IMR-90 (cell line): ENCODE measurements at regions not wholly inside any gene's neighbourhood (a gene's known extent, or its start where the extent isn't known, plus 50 kb on each side); places are given as distances from the start of the nearest gene placed in this dataset.

Experiments
- ATAC-seq: fragments of 200-7000 bp; cut with Tn5 transposase; 2 replicates; pipeline ENCODE4 v1.9.1; 2020; ENCODE audit warnings: low read depth, mild to moderate bottlenecking, moderate library complexity
- BruUV-seq: library from RNA; stranded (reverse); fragments of 400-500 nt; replicated peaks from 2 replicates; lab custom pipeline; 2021; lab: Mats Ljungman, UMichigan
- CTCF ChIA-PET: fragments of 300-600 bp; formaldehyde crosslinking; extraction: SDS; loops from one replicate; lab custom pipeline; 2021; ENCODE audit warnings: antibody characterized with exemption; lab: Yijun Ruan, JAX
- POLR2A ChIA-PET: fragments of 300-600 bp; sonication (Branson Sonifier 250); formaldehyde crosslinking; loops from one replicate; lab custom pipeline; 2022; ENCODE audit warnings: antibody characterized with exemption; ENCODE audit not compliant: unreplicated experiment; lab: Charles Lee
- DNase-seq: peaks from one replicate; pipeline ENCODE4 v3.0.0; 2013
- H2AFZ ChIP-seq: replicated peaks from 2 replicates; pipeline ENCODE3; 2013; ENCODE audit warnings: low read length, mild to moderate bottlenecking; ENCODE audit not compliant: poor library complexity
- H2AK5ac ChIP-seq: 2 replicates; pipeline ENCODE4 v1.6.1; 2013; ENCODE audit warnings: low read depth, low read length, inconsistent platforms
- H2AK9ac ChIP-seq: replicated peaks from 2 replicates; pipeline ENCODE3; 2013; ENCODE audit warnings: mild to moderate bottlenecking, low read depth, low read length, moderate library complexity; ENCODE audit not compliant: poor library complexity
- H2BK120ac ChIP-seq: 2 replicates; pipeline ENCODE4 v1.6.1; 2013; ENCODE audit warnings: low read depth, low read length, inconsistent platforms
- H2BK15ac ChIP-seq: 3 replicates; pipeline ENCODE4 v1.6.1; 2013; ENCODE audit warnings: low read depth, low read length, inconsistent platforms
- H2BK20ac ChIP-seq: 2 replicates; pipeline ENCODE4 v1.6.1; 2013; ENCODE audit warnings: low read depth, mild to moderate bottlenecking, inconsistent platforms, low read length, moderate library complexity
- H2BK5ac ChIP-seq: 2 replicates; pipeline ENCODE4 v1.6.1; 2013; ENCODE audit warnings: mild to moderate bottlenecking, low read depth, low read length, inconsistent platforms; ENCODE audit not compliant: poor library complexity, severe bottlenecking
- H3K14ac ChIP-seq: replicated peaks from 2 replicates; pipeline ENCODE4 v1.6.1; 2013; ENCODE audit warnings: low read depth, low read length, inconsistent platforms
- H3K18ac ChIP-seq: 2 replicates; pipeline ENCODE4 v1.6.1; 2013; ENCODE audit warnings: low read depth, low read length, control low read depth
- H3K23ac ChIP-seq: 2 replicates; pipeline ENCODE4 v1.6.1; 2013; ENCODE audit warnings: low read depth, low read length, inconsistent platforms
- H3K27ac ChIP-seq: 2 replicates; pipeline ENCODE4 v1.5.1; 2013; ENCODE audit warnings: mild to moderate bottlenecking, control low read depth, low read length; ENCODE audit not compliant: insufficient read depth
- H3K27me3 ChIP-seq: 2 replicates; pipeline ENCODE4 v1.6.1; 2013; ENCODE audit warnings: low read length; ENCODE audit not compliant: control insufficient read depth, insufficient read depth
- H3K36me3 ChIP-seq: 2 replicates; pipeline ENCODE4 v1.6.1; 2013; ENCODE audit warnings: low read length, mixed read lengths; ENCODE audit not compliant: control insufficient read depth, insufficient read depth
- H3K4ac ChIP-seq: 2 replicates; pipeline ENCODE4 v1.6.1; 2013; ENCODE audit warnings: low read depth, low read length, inconsistent platforms
- H3K4me1 ChIP-seq: 2 replicates; pipeline ENCODE4 v1.6.1; 2013; ENCODE audit warnings: low read length, mixed read lengths; ENCODE audit not compliant: control insufficient read depth, insufficient read depth
- H3K4me2 ChIP-seq: 2 replicates; pipeline ENCODE4 v1.6.1; 2013; ENCODE audit warnings: low read depth, mild to moderate bottlenecking, control low read depth, low read length, moderate library complexity
- H3K4me3 ChIP-seq: 2 replicates; pipeline ENCODE4 v1.5.1; 2013; ENCODE audit warnings: low read depth, mild to moderate bottlenecking, control low read depth, low read length, moderate library complexity; ENCODE audit not compliant: insufficient read depth
- H3K56ac ChIP-seq: 2 replicates; pipeline ENCODE4 v1.6.1; 2013; ENCODE audit warnings: low read length, inconsistent platforms; ENCODE audit not compliant: insufficient read depth; ENCODE audit errors: extremely low read depth
- H3K79me1 ChIP-seq, 2 experiments: 2 replicates each; pipeline ENCODE4 v1.6.1; 2013; ENCODE audit warnings: low read length in 2 of 2, inconsistent platforms in 1 of 2, low read depth in 1 of 2
- H3K9ac ChIP-seq: 2 replicates; pipeline ENCODE4 v1.6.1; 2013; ENCODE audit warnings: low read depth, low read length, control low read depth
- H3K9me1 ChIP-seq: 2 replicates; pipeline ENCODE4 v1.6.1; 2013; ENCODE audit warnings: low read length, inconsistent platforms; ENCODE audit not compliant: insufficient read depth
- H3K9me3 ChIP-seq: 2 replicates; pipeline ENCODE4 v1.6.1; 2013; ENCODE audit warnings: low read length; ENCODE audit not compliant: control insufficient read depth, insufficient read depth
- H4K20me1 ChIP-seq: 2 replicates; pipeline ENCODE4 v1.6.1; 2013; ENCODE audit warnings: low read length, inconsistent platforms; ENCODE audit not compliant: insufficient read depth
- H4K5ac ChIP-seq: 2 replicates; pipeline ENCODE4 v1.6.1; 2013; ENCODE audit warnings: mild to moderate bottlenecking, low read depth, low read length, control low read depth
- H4K8ac ChIP-seq, 2 experiments: 2 replicates each; pipeline ENCODE4 v1.6.1; 2013; ENCODE audit warnings: low read depth in 2 of 2, low read length in 2 of 2, control low read depth in 1 of 2, inconsistent platforms in 1 of 2
- H4K91ac ChIP-seq: 2 replicates; pipeline ENCODE4 v1.6.1; 2013; ENCODE audit warnings: low read depth, low read length, inconsistent platforms; ENCODE audit not compliant: insufficient read depth
- BHLHE40 ChIP-seq: fragments of 150-350 bp; IDR thresholded peaks from 2 replicates; pipeline ENCODE4 v1.6.1; 2016; ENCODE audit warnings: mild to moderate bottlenecking, low read depth, low read length
- CEBPB ChIP-seq: IDR thresholded peaks from 2 replicates; pipeline ENCODE4 v1.6.1; 2012; ENCODE audit warnings: low read depth, low read length, improper control_type of control experiment
- CHD1 ChIP-seq: IDR thresholded peaks from 2 replicates; pipeline ENCODE4 v1.6.1; 2012; ENCODE audit warnings: low read depth, low read length, improper control_type of control experiment
- FOS ChIP-seq: fragments of 150-350 bp; IDR thresholded peaks from 2 replicates; pipeline ENCODE4 v1.6.1; 2016; ENCODE audit warnings: low read depth, low read length
- MAFK ChIP-seq: IDR thresholded peaks from 2 replicates; pipeline ENCODE4 v1.6.1; 2012; ENCODE audit warnings: low read depth, low read length, improper control_type of control experiment
- MAZ ChIP-seq: IDR thresholded peaks from 2 replicates; pipeline ENCODE4 v1.6.1; 2012; ENCODE audit warnings: low read depth, mild to moderate bottlenecking, low read length, improper control_type of control experiment, moderate library complexity, borderline replicate concordance
- MXI1 ChIP-seq: IDR thresholded peaks from 2 replicates; pipeline ENCODE4 v1.6.1; 2012; ENCODE audit warnings: low read depth, mild to moderate bottlenecking, low read length, moderate library complexity, borderline replicate concordance
- NFE2L2 ChIP-seq: fragments of 150-350 bp; IDR thresholded peaks from 2 replicates; pipeline ENCODE4 v1.6.1; 2016; ENCODE audit warnings: low read depth, mild to moderate bottlenecking, low read length
- POLR2A ChIP-seq: IDR thresholded peaks from 2 replicates; pipeline ENCODE4 v1.6.1; 2012; ENCODE audit warnings: mild to moderate bottlenecking, low read depth, low read length
- RAD21 ChIP-seq: IDR thresholded peaks from 2 replicates; pipeline ENCODE4 v1.6.1; 2012; ENCODE audit warnings: low read length, improper control_type of control experiment
- RCOR1 ChIP-seq: IDR thresholded peaks from 2 replicates; pipeline ENCODE4 v1.6.1; 2012; ENCODE audit warnings: mild to moderate bottlenecking, low read length, improper control_type of control experiment; ENCODE audit not compliant: insufficient replicate concordance
- RFX5 ChIP-seq: IDR thresholded peaks from 2 replicates; pipeline ENCODE4 v1.8.0; 2012; ENCODE audit warnings: low read depth, mild to moderate bottlenecking, low read length, moderate library complexity
- SMC3 ChIP-seq: fragments of 150-350 bp; IDR thresholded peaks from 2 replicates; pipeline ENCODE4 v1.6.1; 2016; ENCODE audit warnings: low read depth, mild to moderate bottlenecking, antibody characterized with exemption, low read length, moderate library complexity
- USF2 ChIP-seq: fragments of 150-350 bp; IDR thresholded peaks from 2 replicates; pipeline ENCODE4 v1.6.1; 2017; ENCODE audit warnings: mild to moderate bottlenecking, antibody characterized with exemption, low read length, low read depth
- WGBS, 2 experiments: methylation state at CpG; one replicate each; pipeline versions ENCODE4 v1.1.5 to v1.1.7; 2013; ENCODE audit warnings: missing lambda C conversion rate in 2 of 2; ENCODE audit not compliant: insufficient read length in 1 of 2; ENCODE audit errors: extremely low coverage in 2 of 2; 5-methylcytosine and 5-hydroxymethylcytosine counted together
- dilution Hi-C: fragments of 300-500 bp; cut with HindIII; formaldehyde crosslinking; loops from one replicate; pipeline ENCODE4 v1.14.3; 2018; ENCODE audit warnings: low sequenced_read_pairs; ENCODE audit not compliant: unreplicated experiment
- in situ Hi-C: fragments of 300-500 bp; cut with MboI; formaldehyde crosslinking; loops from 3 replicates; pipeline ENCODE4 v1.14.3; 2019; ENCODE audit warnings: low sequenced_read_pairs, inconsistent platforms, mixed read lengths
- intact Hi-C: fragments of 100-400 bp; cut with micrococcal nuclease; formaldehyde crosslinking; loops from 2 replicates; pipeline ENCODE4 v1.10.0; 2022
- TF ChIP-seq, protein P1 (sequence below): conservative IDR thresholded peaks from 2 replicates; pipeline ENCODE4 v1.5.1; 2012; ENCODE audit warnings: mild to moderate bottlenecking, low read depth, low read length, improper control_type of control experiment
- TF ChIP-seq, protein P2 (sequence below): fragments of 150-350 bp; IDR thresholded peaks from 2 replicates; pipeline ENCODE4 v1.6.1; 2016; ENCODE audit warnings: low read depth, mild to moderate bottlenecking, low read length, moderate library complexity, borderline replicate concordance

DNA sequence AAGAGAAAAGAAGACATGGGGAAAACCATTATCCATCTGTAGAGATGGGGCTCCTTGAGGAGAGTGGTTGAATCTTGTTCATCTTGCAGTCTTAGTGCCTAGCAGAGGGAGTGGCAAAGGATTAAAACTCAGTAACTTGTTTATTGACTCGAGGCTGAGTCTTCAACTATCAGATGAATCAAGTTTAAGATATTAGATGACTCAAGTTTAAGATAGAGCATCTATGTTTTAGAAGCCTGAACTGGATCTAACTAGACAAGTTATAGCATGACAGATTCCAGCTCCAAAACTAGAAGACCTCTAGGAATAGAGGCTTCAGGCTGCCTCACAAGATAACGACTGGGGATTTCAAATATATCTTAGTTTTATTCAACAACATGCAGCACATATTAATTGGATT is 2277.2 kb upstream of the WWC1 start:
- Histone ChIP-seq H3K4me3 (no peak overlapping the region), H2BK5ac (no peak overlapping the region)
- dilution Hi-C loops: no loop called here

More for the DNA sequence above, 2277.2 kb upstream of the WWC1 start:
- POLR2A ChIA-PET: no interaction called here
- Histone ChIP-seq H3K27me3 (no peaks in the 10 kb centered on the region), H3K14ac (no peak overlapping the region), H3K4ac (no peak overlapping the region), H2BK120ac (no peak overlapping the region), H4K8ac (no peak overlapping the region), H2AK9ac (no peak overlapping the region), H2AK5ac (no peak overlapping the region), H2BK20ac (no peak overlapping the region), H4K5ac (no peak overlapping the region), H2AFZ (no peak overlapping the region), H3K9me1 (no peaks in the 10 kb centered on the region), H3K79me1 (no peaks in the 10 kb centered on the region), H3K18ac (no peak overlapping the region), H3K27ac (no peak overlapping the region), H3K4me2 (no peak overlapping the region), H3K9me3 (peaks cover 2% of the 10 kb centered on the region), H3K4me1 (no peaks in the 10 kb centered on the region), H2BK15ac (no peak overlapping the region), H4K91ac (no peak overlapping the region), H3K9ac (no peak overlapping the region), H3K23ac (no peak overlapping the region), H3K36me3 (no peaks in the 10 kb centered on the region), H4K20me1 (no peaks in the 10 kb centered on the region), H3K56ac (no peak overlapping the region)
- intact Hi-C loops: no loop called here
- 0% methylated on average over 1 of the region's 2 CpGs; no CpG with 5 or more reads in 1 of the 2 experiments for WGBS, 2 experiments
- TF ChIP-seq CEBPB (no peak), SMC3 (no peak), BHLHE40 (no peak), FOS (no peak), RAD21 (no peak), USF2 (no peak), POLR2A (no peak), NFE2L2 (no peak), MAFK (no peak), MAZ (no peak), CHD1 (no peak), RCOR1 (no peak), MXI1 (no peak), RFX5 (no peak)
- TF ChIP-seq, protein P1, sequence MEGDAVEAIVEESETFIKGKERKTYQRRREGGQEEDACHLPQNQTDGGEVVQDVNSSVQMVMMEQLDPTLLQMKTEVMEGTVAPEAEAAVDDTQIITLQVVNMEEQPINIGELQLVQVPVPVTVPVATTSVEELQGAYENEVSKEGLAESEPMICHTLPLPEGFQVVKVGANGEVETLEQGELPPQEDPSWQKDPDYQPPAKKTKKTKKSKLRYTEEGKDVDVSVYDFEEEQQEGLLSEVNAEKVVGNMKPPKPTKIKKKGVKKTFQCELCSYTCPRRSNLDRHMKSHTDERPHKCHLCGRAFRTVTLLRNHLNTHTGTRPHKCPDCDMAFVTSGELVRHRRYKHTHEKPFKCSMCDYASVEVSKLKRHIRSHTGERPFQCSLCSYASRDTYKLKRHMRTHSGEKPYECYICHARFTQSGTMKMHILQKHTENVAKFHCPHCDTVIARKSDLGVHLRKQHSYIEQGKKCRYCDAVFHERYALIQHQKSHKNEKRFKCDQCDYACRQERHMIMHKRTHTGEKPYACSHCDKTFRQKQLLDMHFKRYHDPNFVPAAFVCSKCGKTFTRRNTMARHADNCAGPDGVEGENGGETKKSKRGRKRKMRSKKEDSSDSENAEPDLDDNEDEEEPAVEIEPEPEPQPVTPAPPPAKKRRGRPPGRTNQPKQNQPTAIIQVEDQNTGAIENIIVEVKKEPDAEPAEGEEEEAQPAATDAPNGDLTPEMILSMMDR: no peak
- TF ChIP-seq, protein P2, sequence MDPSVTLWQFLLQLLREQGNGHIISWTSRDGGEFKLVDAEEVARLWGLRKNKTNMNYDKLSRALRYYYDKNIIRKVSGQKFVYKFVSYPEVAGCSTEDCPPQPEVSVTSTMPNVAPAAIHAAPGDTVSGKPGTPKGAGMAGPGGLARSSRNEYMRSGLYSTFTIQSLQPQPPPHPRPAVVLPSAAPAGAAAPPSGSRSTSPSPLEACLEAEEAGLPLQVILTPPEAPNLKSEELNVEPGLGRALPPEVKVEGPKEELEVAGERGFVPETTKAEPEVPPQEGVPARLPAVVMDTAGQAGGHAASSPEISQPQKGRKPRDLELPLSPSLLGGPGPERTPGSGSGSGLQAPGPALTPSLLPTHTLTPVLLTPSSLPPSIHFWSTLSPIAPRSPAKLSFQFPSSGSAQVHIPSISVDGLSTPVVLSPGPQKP: no peak
- DNase-seq: no peak
- in situ Hi-C loops: no loop called here
- CTCF ChIA-PET: no interaction called here
- ATAC-seq: no peak
- no TSS peak for BruUV-seq
